ENCODE measurements at regions not wholly inside any gene's neighbourhood (a gene's known extent, or its start where the extent isn't known, plus 50 kb on each side); places are given as distances from the start of the nearest gene placed in this dataset.

DNA sequence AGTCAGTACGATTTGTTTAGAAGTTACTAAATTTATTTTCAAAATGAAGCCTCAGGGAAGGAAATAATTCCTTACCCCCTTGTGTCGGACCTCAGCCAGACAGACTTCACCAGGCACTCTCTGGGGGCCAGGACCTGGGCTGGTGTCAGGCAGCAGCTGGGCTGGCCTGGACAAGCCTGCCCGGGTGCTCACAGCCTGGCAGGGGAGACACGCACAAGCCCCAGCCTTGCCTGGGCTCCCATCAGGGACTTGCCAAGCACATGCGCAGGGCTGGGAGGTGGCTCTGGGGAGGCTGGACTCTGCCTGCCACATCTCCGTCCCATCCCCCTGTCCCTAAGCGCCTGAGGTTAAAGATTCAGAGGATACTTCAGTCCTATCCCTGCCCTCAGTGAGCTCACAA, 56.8 kb upstream of the HS6ST1 start:
- TF ChIP-seq, protein P1, sequence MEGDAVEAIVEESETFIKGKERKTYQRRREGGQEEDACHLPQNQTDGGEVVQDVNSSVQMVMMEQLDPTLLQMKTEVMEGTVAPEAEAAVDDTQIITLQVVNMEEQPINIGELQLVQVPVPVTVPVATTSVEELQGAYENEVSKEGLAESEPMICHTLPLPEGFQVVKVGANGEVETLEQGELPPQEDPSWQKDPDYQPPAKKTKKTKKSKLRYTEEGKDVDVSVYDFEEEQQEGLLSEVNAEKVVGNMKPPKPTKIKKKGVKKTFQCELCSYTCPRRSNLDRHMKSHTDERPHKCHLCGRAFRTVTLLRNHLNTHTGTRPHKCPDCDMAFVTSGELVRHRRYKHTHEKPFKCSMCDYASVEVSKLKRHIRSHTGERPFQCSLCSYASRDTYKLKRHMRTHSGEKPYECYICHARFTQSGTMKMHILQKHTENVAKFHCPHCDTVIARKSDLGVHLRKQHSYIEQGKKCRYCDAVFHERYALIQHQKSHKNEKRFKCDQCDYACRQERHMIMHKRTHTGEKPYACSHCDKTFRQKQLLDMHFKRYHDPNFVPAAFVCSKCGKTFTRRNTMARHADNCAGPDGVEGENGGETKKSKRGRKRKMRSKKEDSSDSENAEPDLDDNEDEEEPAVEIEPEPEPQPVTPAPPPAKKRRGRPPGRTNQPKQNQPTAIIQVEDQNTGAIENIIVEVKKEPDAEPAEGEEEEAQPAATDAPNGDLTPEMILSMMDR (conservative IDR thresholded peaks at IDR 0.05; ENCODE audit: low read depth, low read length), result no peak
- no peak for TF ChIP-seq EZH2 (IDR thresholded peaks at IDR 0.05; ENCODE audit: borderline replicate concordance, low read depth, low read length, poor library complexity, severe bottlenecking)

Measured in A673 (cell line).